ENCODE measurements at regions not wholly inside any gene's neighbourhood (a gene's known extent, or its start where the extent isn't known, plus 50 kb on each side); places are given as distances from the start of the nearest gene placed in this dataset.

- H3K18ac ChIP-seq (ENCODE audit: low read length): no peak overlapping the region
- no peak for DNase-seq (ENCODE audit: low spot score)
- no peak overlapping the region for H3K4ac ChIP-seq (ENCODE audit: low read length)
- no peak overlapping the region for H3K14ac ChIP-seq (ENCODE audit: low read length)
- H3K23ac ChIP-seq (ENCODE audit: low read depth, low read length, poor library complexity): no peak overlapping the region
- no peak overlapping the region for H3K27ac ChIP-seq (replicated peaks; ENCODE audit: low read length)
- peaks cover 0 to 3% of the 10 kb centered on the region in 2 donors for H3K4me1 ChIP-seq (ENCODE audit: control insufficient read depth in 2 of 2, insufficient read depth in 1 of 2, low read depth in 1 of 2, low read length in 2 of 2)
- H3K4me2 ChIP-seq (ENCODE audit: insufficient read depth, low read length, poor library complexity, severe bottlenecking): no peak overlapping the region
- peaks cover 0 to 4% (median 0%) of the 10 kb centered on the region in 3 experiments for H3K27me3 ChIP-seq (ENCODE audit: control insufficient read depth in 3 of 3, insufficient read depth in 3 of 3, low read depth in 1 of 3, low read length in 3 of 3)
- H3K9ac ChIP-seq (ENCODE audit: low read depth, low read length, poor library complexity): no peak overlapping the region
- H3K9me3 ChIP-seq (replicated peaks in 1 of 2; ENCODE audit: control insufficient read depth in 2 of 2, insufficient read depth in 1 of 2, low read depth in 1 of 2, low read length in 2 of 2): no peaks in the 10 kb centered on the region
- no peak overlapping the region for H2AFZ ChIP-seq (ENCODE audit: low read length)
- H4K91ac ChIP-seq (ENCODE audit: low read depth, low read length, poor library complexity): no peak overlapping the region
- H4K8ac ChIP-seq (ENCODE audit: low read depth, low read length): no peak overlapping the region
- no peak overlapping the region for H2BK120ac ChIP-seq (ENCODE audit: low read depth, low read length)
- no CpG with 5 or more reads among the region's 2 CpGs for WGBS, 2 donors (ENCODE audit: extremely low coverage in 2 of 2, insufficient read length in 2 of 2, insufficient replicate concordance in 1 of 2)
- no peaks in the 10 kb centered on the region for H3K79me1 ChIP-seq (ENCODE audit: low read depth, low read length)
- no peak overlapping the region for H2AK5ac ChIP-seq (ENCODE audit: low read depth, low read length)
- no peaks in the 10 kb centered on the region for H3K36me3 ChIP-seq (replicated peaks in 1 of 2; ENCODE audit: control insufficient read depth in 2 of 2, insufficient read depth in 2 of 2, low read length in 2 of 2)
- H2BK12ac ChIP-seq (ENCODE audit: low read length): no peak overlapping the region
- no peak overlapping the region for H2BK15ac ChIP-seq (ENCODE audit: low read length)
- no peak overlapping the region for H3K4me3 ChIP-seq (ENCODE audit: low read length in 2 of 2)
- H2BK5ac ChIP-seq (ENCODE audit: low read length): no peak overlapping the region
Measured at GRCh38 chr9:95741631-95742030, 133.9 kb upstream of the ERCC6L2 start.

GRCh38 chr9:95740217-95741004, 135.1 kb upstream of the ERCC6L2 start:
- peaks cover 0 to 3% of the 10 kb centered on the region in 2 donors for H3K4me1 ChIP-seq (ENCODE audit: control insufficient read depth in 2 of 2, insufficient read depth in 1 of 2, low read depth in 1 of 2, low read length in 2 of 2)
- no peaks in the 10 kb centered on the region for H3K79me1 ChIP-seq (ENCODE audit: low read depth, low read length)
- H2BK15ac ChIP-seq (ENCODE audit: low read length): no peak overlapping the region
- no peak overlapping the region for H2AK5ac ChIP-seq (ENCODE audit: low read depth, low read length)
- WGBS, 2 donors (ENCODE audit: extremely low coverage in 2 of 2, insufficient read length in 2 of 2, insufficient replicate concordance in 1 of 2): no CpG with 5 or more reads among the region's 11 CpGs
- DNase-seq (ENCODE audit: low spot score): no peak
- no peaks in the 10 kb centered on the region for H3K36me3 ChIP-seq (replicated peaks in 1 of 2; ENCODE audit: control insufficient read depth in 2 of 2, insufficient read depth in 2 of 2, low read length in 2 of 2)
- H2AFZ ChIP-seq (ENCODE audit: low read length): no peak overlapping the region
- H3K4ac ChIP-seq (ENCODE audit: low read length): no peak overlapping the region
- no peak overlapping the region for H3K4me3 ChIP-seq (ENCODE audit: low read length in 2 of 2)
- H3K23ac ChIP-seq (ENCODE audit: low read depth, low read length, poor library complexity): no peak overlapping the region
- no peak overlapping the region for H3K14ac ChIP-seq (ENCODE audit: low read length)
- no peaks in the 10 kb centered on the region for H3K9me3 ChIP-seq (replicated peaks in 1 of 2; ENCODE audit: control insufficient read depth in 2 of 2, insufficient read depth in 1 of 2, low read depth in 1 of 2, low read length in 2 of 2)
- no peak overlapping the region for H2BK5ac ChIP-seq (ENCODE audit: low read length)
- no peak overlapping the region for H4K91ac ChIP-seq (ENCODE audit: low read depth, low read length, poor library complexity)
- H2BK12ac ChIP-seq (ENCODE audit: low read length): no peak overlapping the region
- H3K9ac ChIP-seq (ENCODE audit: low read depth, low read length, poor library complexity): no peak overlapping the region
- no peak overlapping the region for H2BK120ac ChIP-seq (ENCODE audit: low read depth, low read length)
- no peak overlapping the region for H3K4me2 ChIP-seq (ENCODE audit: insufficient read depth, low read length, poor library complexity, severe bottlenecking)
- H3K18ac ChIP-seq (ENCODE audit: low read length): no peak overlapping the region
- H4K8ac ChIP-seq (ENCODE audit: low read depth, low read length): no peak overlapping the region
- peaks cover 0 to 4% (median 0%) of the 10 kb centered on the region in 3 experiments for H3K27me3 ChIP-seq (ENCODE audit: control insufficient read depth in 3 of 3, insufficient read depth in 3 of 3, low read depth in 1 of 3, low read length in 3 of 3)
- H3K27ac ChIP-seq (replicated peaks; ENCODE audit: low read length): no peak overlapping the region

GRCh38 chr9:95738438-95738837, 137.1 kb upstream of the ERCC6L2 start:
- Histone ChIP-seq H3K4me1 (ENCODE audit: control insufficient read depth in 2 of 2, insufficient read depth in 1 of 2, low read depth in 1 of 2, low read length in 2 of 2) (peaks cover 0 to 6% of the 10 kb centered on the region in 2 donors), H3K4me2 (ENCODE audit: insufficient read depth, low read length, poor library complexity, severe bottlenecking) (no peak overlapping the region), H3K4me3 (ENCODE audit: low read length in 2 of 2) (no peak overlapping the region), H3K4ac (ENCODE audit: low read length) (no peak overlapping the region), H2BK15ac (ENCODE audit: low read length) (no peak overlapping the region), H3K36me3 (replicated peaks in 1 of 2; ENCODE audit: control insufficient read depth in 2 of 2, insufficient read depth in 2 of 2, low read length in 2 of 2) (no peaks in the 10 kb centered on the region), H4K8ac (ENCODE audit: low read depth, low read length) (no peak overlapping the region), H3K27me3 (ENCODE audit: control insufficient read depth in 3 of 3, insufficient read depth in 3 of 3, low read depth in 1 of 3, low read length in 3 of 3) (no peaks in the 10 kb centered on the region), H3K27ac (replicated peaks; ENCODE audit: low read length) (no peak overlapping the region), H3K9me3 (replicated peaks in 1 of 2; ENCODE audit: control insufficient read depth in 2 of 2, insufficient read depth in 1 of 2, low read depth in 1 of 2, low read length in 2 of 2) (no peaks in the 10 kb centered on the region), H3K23ac (ENCODE audit: low read depth, low read length, poor library complexity) (peak overlapping the region; percentile 47), H2BK5ac (ENCODE audit: low read length) (no peak overlapping the region), H3K18ac (ENCODE audit: low read length) (peak overlapping the region; percentile 29), H2AK5ac (ENCODE audit: low read depth, low read length) (peak overlapping the region; percentile 60), H3K79me1 (ENCODE audit: low read depth, low read length) (no peaks in the 10 kb centered on the region), H3K9ac (ENCODE audit: low read depth, low read length, poor library complexity) (no peak overlapping the region), H4K91ac (ENCODE audit: low read depth, low read length, poor library complexity) (no peak overlapping the region), H2AFZ (ENCODE audit: low read length) (no peak overlapping the region), H2BK120ac (ENCODE audit: low read depth, low read length) (no peak overlapping the region), H2BK12ac (ENCODE audit: low read length) (no peak overlapping the region), H3K14ac (ENCODE audit: low read length) (peak overlapping the region; percentile 10)
- no CpG with 5 or more reads among the region's 10 CpGs for WGBS, 2 donors (ENCODE audit: extremely low coverage in 2 of 2, insufficient read length in 2 of 2, insufficient replicate concordance in 1 of 2)
- no peak for DNase-seq (ENCODE audit: low spot score)

GRCh38 chr9:95736891-95737522, 138.5 kb upstream of the ERCC6L2 start:
- H3K27ac ChIP-seq (replicated peaks; ENCODE audit: low read length): no peak overlapping the region
- peak overlapping the region; percentile 56 for H3K9ac ChIP-seq (ENCODE audit: low read depth, low read length, poor library complexity)
- H3K27me3 ChIP-seq (ENCODE audit: control insufficient read depth in 3 of 3, insufficient read depth in 3 of 3, low read depth in 1 of 3, low read length in 3 of 3): no peaks in the 10 kb centered on the region
- no peak overlapping the region for H4K8ac ChIP-seq (ENCODE audit: low read depth, low read length)
- no peak overlapping the region for H2BK12ac ChIP-seq (ENCODE audit: low read length)
- H3K4me2 ChIP-seq (ENCODE audit: insufficient read depth, low read length, poor library complexity, severe bottlenecking): no peak overlapping the region
- no peak overlapping the region for H4K91ac ChIP-seq (ENCODE audit: low read depth, low read length, poor library complexity)
- no peak for DNase-seq (ENCODE audit: low spot score)
- H3K4me1 ChIP-seq (ENCODE audit: control insufficient read depth in 2 of 2, insufficient read depth in 1 of 2, low read depth in 1 of 2, low read length in 2 of 2): peaks cover 2 to 4% of the 10 kb centered on the region in 2 donors
- H3K4ac ChIP-seq (ENCODE audit: low read length): no peak overlapping the region
- H2BK5ac ChIP-seq (ENCODE audit: low read length): no peak overlapping the region
- H2AK5ac ChIP-seq (ENCODE audit: low read depth, low read length): peak overlapping the region; percentile 60
- no peak overlapping the region for H2AFZ ChIP-seq (ENCODE audit: low read length)
- H3K14ac ChIP-seq (ENCODE audit: low read length): no peak overlapping the region
- WGBS, 2 donors (ENCODE audit: extremely low coverage in 2 of 2, insufficient read length in 2 of 2, insufficient replicate concordance in 1 of 2): no CpG with 5 or more reads among the region's 15 CpGs
- no peak overlapping the region for H3K4me3 ChIP-seq (ENCODE audit: low read length in 2 of 2)
- no peak overlapping the region for H3K23ac ChIP-seq (ENCODE audit: low read depth, low read length, poor library complexity)
- peak overlapping the region; percentile 38 for H3K18ac ChIP-seq (ENCODE audit: low read length)
- H3K79me1 ChIP-seq (ENCODE audit: low read depth, low read length): no peaks in the 10 kb centered on the region
- no peak overlapping the region for H2BK120ac ChIP-seq (ENCODE audit: low read depth, low read length)
- no peaks in the 10 kb centered on the region for H3K9me3 ChIP-seq (replicated peaks in 1 of 2; ENCODE audit: control insufficient read depth in 2 of 2, insufficient read depth in 1 of 2, low read depth in 1 of 2, low read length in 2 of 2)
- peak overlapping the region; percentile 59 for H2BK15ac ChIP-seq (ENCODE audit: low read length)
- H3K36me3 ChIP-seq (replicated peaks in 1 of 2; ENCODE audit: control insufficient read depth in 2 of 2, insufficient read depth in 2 of 2, low read length in 2 of 2): no peaks in the 10 kb centered on the region
